Stomach (tissue), 4 donors: ENCODE measurements at regions not wholly inside any gene's neighbourhood (a gene's known extent, or its start where the extent isn't known, plus 50 kb on each side); places are given as distances from the start of the nearest gene placed in this dataset.

Experiments
- EP300 ChIP-seq: sonication (generic); formaldehyde crosslinking; IDR thresholded peaks from one replicate; pipeline ENCODE4 v1.6.1; 2017; ENCODE audit warnings: antibody characterized with exemption
- POLR2A ChIP-seq, 4 donors: fragments of 450-650 bp; IDR thresholded peaks; one replicate each; pipeline ENCODE4 v1.6.1; 2016; ENCODE audit warnings: antibody characterized with exemption in 4 of 4, control low read depth in 2 of 4, mild to moderate bottlenecking in 1 of 4, moderate library complexity in 1 of 4
- POLR2AphosphoS5 ChIP-seq, 3 donors: sonication (generic); formaldehyde crosslinking; IDR thresholded peaks; one replicate each; pipeline ENCODE4 v1.6.1; 2016; ENCODE audit warnings: antibody characterized with exemption in 3 of 3
- TF ChIP-seq, protein P1 (sequence below), 7 experiments: fragments of 450-650 bp in 4 of 7; fragments of 200-600 bp in 3 of 7; sonication (generic) in 3 of 7; IDR thresholded peaks; one replicate each; pipeline ENCODE4 v1.5.1; 2016 to 2019; ENCODE audit warnings: antibody characterized with exemption in 7 of 7, control low read depth in 2 of 7, mild to moderate bottlenecking in 1 of 7

- TF ChIP-seq, protein P1, sequence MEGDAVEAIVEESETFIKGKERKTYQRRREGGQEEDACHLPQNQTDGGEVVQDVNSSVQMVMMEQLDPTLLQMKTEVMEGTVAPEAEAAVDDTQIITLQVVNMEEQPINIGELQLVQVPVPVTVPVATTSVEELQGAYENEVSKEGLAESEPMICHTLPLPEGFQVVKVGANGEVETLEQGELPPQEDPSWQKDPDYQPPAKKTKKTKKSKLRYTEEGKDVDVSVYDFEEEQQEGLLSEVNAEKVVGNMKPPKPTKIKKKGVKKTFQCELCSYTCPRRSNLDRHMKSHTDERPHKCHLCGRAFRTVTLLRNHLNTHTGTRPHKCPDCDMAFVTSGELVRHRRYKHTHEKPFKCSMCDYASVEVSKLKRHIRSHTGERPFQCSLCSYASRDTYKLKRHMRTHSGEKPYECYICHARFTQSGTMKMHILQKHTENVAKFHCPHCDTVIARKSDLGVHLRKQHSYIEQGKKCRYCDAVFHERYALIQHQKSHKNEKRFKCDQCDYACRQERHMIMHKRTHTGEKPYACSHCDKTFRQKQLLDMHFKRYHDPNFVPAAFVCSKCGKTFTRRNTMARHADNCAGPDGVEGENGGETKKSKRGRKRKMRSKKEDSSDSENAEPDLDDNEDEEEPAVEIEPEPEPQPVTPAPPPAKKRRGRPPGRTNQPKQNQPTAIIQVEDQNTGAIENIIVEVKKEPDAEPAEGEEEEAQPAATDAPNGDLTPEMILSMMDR (IDR thresholded peaks at IDR 0.05): no peak
- TF ChIP-seq POLR2A (IDR thresholded peaks at IDR 0.05): no peak
- no peak for TF ChIP-seq POLR2AphosphoS5 (IDR thresholded peaks at IDR 0.05)
- no peak for TF ChIP-seq EP300
Observed at GRCh38 chr21:33977721-33978369, 62.2 kb upstream of the ATP5PO start.
